LNCAP (cell line): ENCODE measurements at regions not wholly inside any gene's neighbourhood (a gene's known extent, or its start where the extent isn't known, plus 50 kb on each side); places are given as distances from the start of the nearest gene placed in this dataset.

Experiments used
- TF ChIP-seq, protein P1 (sequence below): fragments of 450-650 bp; IDR thresholded peaks from 2 replicates; pipeline ENCODE4 v1.5.1; 2017; ENCODE audit warnings: mild to moderate bottlenecking

DNA sequence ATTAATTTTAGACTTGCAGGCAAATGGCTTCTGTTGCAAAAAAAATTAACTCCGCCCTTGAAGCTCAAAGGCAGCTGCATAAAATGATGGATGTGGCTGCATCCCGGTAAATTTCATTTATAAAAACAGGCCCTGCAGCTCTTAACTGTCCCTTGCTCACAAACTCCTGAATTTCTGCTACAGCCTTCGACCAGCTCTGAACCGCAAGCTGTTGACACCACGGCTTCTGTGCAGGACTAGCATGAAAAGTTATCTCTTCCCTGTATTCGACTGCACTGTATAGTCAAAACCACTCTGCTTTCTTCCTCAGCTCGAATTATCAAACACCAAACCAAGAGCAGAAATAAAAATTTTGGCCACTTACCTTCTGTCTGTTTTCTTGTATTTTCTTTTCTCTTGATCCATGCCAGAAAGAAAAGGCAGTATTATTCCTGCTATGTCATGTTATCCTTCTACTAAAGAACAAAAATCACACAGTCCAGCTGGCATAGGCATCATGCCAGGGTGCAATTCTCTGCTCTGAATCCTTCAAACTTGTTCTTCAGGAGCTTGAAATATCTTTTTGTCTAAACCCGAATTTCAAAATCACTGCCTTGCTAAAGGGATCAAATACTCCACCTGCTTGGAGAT lies 195.5 kb upstream of the NCAM2 start:
- TF ChIP-seq, protein P1, sequence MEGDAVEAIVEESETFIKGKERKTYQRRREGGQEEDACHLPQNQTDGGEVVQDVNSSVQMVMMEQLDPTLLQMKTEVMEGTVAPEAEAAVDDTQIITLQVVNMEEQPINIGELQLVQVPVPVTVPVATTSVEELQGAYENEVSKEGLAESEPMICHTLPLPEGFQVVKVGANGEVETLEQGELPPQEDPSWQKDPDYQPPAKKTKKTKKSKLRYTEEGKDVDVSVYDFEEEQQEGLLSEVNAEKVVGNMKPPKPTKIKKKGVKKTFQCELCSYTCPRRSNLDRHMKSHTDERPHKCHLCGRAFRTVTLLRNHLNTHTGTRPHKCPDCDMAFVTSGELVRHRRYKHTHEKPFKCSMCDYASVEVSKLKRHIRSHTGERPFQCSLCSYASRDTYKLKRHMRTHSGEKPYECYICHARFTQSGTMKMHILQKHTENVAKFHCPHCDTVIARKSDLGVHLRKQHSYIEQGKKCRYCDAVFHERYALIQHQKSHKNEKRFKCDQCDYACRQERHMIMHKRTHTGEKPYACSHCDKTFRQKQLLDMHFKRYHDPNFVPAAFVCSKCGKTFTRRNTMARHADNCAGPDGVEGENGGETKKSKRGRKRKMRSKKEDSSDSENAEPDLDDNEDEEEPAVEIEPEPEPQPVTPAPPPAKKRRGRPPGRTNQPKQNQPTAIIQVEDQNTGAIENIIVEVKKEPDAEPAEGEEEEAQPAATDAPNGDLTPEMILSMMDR = no peak

DNA sequence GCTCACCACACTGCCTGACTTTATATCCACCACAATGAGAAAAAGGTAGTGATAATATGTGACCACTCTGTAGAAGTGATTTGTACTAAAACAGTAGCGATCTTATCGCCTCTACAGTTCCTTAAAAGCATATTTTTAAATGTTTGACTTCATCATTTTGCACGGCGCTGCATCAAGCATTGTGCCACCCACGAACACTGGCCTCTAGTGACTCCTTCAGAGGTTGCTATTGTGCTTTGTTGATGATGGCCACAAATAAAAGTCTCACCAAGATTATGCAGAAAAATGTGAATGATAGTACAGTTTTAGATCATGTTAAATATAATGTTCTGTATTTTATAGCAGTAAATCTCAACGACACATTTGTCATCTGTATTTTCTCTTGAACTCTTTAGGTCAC lies 186.5 kb upstream of the NCAM2 start:
- TF ChIP-seq, protein P1 = no peak

DNA sequence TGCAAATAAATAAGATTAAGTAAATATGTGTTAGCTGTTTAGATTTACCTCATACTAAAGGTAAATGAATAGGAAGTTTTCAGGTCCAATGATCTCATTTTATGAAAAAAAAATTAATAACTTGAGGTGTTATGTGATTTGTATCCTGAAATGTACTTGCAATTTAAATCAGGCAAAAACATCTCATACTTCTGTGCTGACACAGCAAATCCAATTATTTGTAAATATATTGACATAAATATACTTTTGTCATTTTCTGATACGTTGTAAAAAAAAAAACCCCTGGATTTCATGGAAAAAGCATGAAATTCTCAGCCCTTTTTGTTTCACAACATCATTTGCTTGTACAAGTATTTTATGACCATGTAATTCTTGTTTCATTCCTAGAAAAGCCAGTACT lies 184.1 kb upstream of the NCAM2 start:
- TF ChIP-seq, protein P1 = no peak

DNA sequence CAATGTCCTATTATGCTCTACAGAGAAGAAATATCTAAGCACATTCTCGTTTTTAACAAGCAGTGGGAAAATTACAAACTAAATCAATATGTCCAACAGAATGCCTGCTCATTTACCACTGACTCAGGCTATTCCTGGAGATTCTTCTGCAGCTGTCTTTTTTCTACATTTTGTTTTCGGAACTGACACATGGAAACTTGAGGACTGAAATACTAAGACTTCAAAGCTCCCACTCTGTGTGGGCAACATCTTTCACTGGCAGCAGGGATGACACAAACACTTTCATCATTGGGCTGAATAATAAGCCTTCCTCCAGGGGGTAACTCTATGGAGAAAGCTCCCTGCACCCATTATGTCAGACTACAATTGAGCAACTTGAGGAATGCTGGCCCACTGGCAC lies 175.5 kb upstream of the NCAM2 start:
- TF ChIP-seq, protein P1 = no peak

DNA sequence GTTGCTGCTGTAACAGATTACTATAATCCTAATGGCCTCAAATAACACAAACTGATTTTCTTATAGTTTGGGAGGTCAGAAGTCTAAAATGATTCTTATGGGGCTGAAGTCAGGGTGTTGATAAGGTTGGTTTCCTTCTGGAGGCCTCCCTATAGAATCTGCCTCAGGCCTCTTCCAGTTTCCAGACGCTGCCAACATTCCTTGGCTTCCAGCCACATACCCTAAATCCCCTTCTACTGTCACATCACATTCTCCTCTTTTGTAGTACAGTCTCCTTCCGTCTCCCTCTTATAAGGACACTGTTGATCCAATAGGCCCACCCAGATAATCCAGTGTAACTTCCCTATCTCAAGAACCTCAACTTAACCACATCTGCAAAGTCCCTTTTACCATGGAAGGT lies 145.3 kb upstream of the NCAM2 start:
- TF ChIP-seq, protein P1 = no peak

DNA sequence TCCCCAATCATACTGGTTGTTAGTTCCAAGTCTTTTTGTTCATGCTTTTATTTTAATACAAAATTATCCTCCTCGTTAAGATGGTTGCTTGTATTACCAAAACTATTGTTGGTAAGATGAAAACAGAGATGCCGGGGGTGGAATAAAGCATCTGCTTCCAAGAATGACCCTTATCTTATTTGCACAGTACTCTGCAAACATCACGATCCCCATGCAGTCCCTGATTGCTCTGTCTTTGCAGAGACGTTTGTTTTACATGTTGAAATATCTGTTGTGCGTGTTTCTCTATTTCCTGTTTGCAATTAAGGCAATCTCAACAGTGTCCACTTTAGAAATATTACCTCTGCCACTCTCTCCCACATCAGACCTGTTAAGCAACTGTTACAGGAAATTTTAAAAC lies 141.3 kb upstream of the NCAM2 start:
- TF ChIP-seq, protein P1 = no peak

DNA sequence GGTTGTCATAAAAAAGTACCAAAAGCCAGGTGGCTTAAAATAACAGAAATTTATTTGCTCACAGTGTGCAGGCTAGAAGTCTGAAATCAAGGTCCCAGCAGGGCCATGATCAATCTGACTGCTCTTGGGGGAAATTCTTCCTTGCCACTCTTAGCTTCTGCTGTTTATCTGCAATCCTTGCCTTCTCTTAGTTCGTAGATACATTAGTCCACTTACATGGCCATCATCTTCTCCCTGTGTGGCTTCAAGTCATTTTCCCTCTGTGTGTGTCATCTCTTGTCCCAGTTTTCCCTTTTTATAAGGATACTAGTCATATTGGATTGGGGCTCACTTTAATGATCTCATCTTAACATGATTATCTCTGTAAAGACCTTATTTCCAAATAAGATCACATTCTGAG lies 124.0 kb upstream of the NCAM2 start:
- TF ChIP-seq, protein P1 = no peak

DNA sequence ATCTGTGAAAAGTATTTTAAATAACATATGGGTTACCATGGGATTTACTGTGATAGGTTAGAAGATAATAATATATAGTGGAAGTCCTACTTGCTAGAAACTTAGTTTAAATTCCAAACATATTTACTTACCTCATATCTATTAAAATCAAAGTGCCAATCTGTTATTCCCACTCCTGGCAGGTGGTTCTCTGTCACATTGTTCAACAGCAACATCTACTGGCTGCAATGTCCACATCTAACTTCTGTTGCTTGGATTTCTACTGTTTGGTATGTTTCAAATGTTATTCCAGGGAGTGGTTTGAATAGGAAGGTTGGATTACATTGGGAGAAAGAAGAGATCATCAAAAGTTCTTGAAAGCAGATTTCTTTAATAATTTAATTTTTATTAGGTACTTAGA lies 122.5 kb upstream of the NCAM2 start:
- TF ChIP-seq, protein P1 = peak; percentile 69
